WERI-Rb-1 (cell line): ENCODE measurements at regions not wholly inside any gene's neighbourhood (a gene's known extent, or its start where the extent isn't known, plus 50 kb on each side); places are given as distances from the start of the nearest gene placed in this dataset.

Experiments used
- DNase-seq: peaks from one replicate; pipeline ENCODE4 v3.0.0-alpha.2; 2020
- H3K27ac ChIP-seq: fragments of 250-450 bp; sonication (Bioruptor Pico); 2 replicates; pipeline ENCODE4 v1.5.1; 2020; ENCODE audit warnings: mild to moderate bottlenecking, moderate library complexity
- H3K27me3 ChIP-seq: fragments of 250-450 bp; sonication (Bioruptor Pico); 2 replicates; pipeline ENCODE4 v1.5.1; 2021; ENCODE audit warnings: mild to moderate bottlenecking, low read depth, moderate library complexity; ENCODE audit not compliant: insufficient read depth, severe bottlenecking
- H3K36me3 ChIP-seq: fragments of 250-450 bp; sonication (Bioruptor Pico); 2 replicates; pipeline ENCODE4 v1.5.1; 2020; ENCODE audit warnings: mild to moderate bottlenecking, moderate library complexity
- H3K4me3 ChIP-seq: 2 replicates; pipeline ENCODE4 v1.5.1; 2011; ENCODE audit warnings: low read depth, mild to moderate bottlenecking, control low read depth, low read length
- H3K9me3 ChIP-seq: fragments of 250-450 bp; sonication (Bioruptor Pico); 2 replicates; pipeline ENCODE4 v1.5.1; 2021; ENCODE audit warnings: mild to moderate bottlenecking, moderate library complexity; ENCODE audit not compliant: severe bottlenecking
- CTCF ChIP-seq: IDR thresholded peaks from 2 replicates; pipeline ENCODE4 v1.5.1; 2011; ENCODE audit warnings: low read depth, mild to moderate bottlenecking, control low read depth, inconsistent platforms, low read length

GRCh38 chr14:43539210-43539609, 967.9 kb downstream of the FSCB start:
- Histone ChIP-seq H3K27ac (no peak overlapping the region), H3K36me3 (no peaks in the 10 kb centered on the region), H3K9me3 (no peaks in the 10 kb centered on the region), H3K4me3 (no peak overlapping the region), H3K27me3 (peaks cover 55% of the 10 kb centered on the region)
- TF ChIP-seq CTCF, result no peak
- no peak for DNase-seq

GRCh38 chr14:43535231-43535838, 971.7 kb downstream of the FSCB start:
- no peak for DNase-seq
- Histone ChIP-seq H3K27me3 (peaks cover 54% of the 10 kb centered on the region), H3K27ac (no peak overlapping the region), H3K4me3 (no peak overlapping the region), H3K36me3 (no peaks in the 10 kb centered on the region), H3K9me3 (no peaks in the 10 kb centered on the region)
- no peak for TF ChIP-seq CTCF

GRCh38 chr14:43532825-43533416, 974.2 kb downstream of the FSCB start:
- H3K9me3 ChIP-seq, result no peaks in the 10 kb centered on the region
- TF ChIP-seq CTCF, result no peak

GRCh38 chr14:43528321-43528720, 978.8 kb downstream of the FSCB start:
- Histone ChIP-seq H3K9me3 (no peaks in the 10 kb centered on the region), H3K36me3 (no peaks in the 10 kb centered on the region), H3K27me3 (peaks cover 26% of the 10 kb centered on the region), H3K27ac (no peak overlapping the region), H3K4me3 (no peak overlapping the region)
- TF ChIP-seq CTCF, result no peak
- DNase-seq, result no peak

More at GRCh38 chr14:43532825-43533416, 974.2 kb downstream of the FSCB start:
- no peak for DNase-seq
- no peak overlapping the region for H3K27ac ChIP-seq
- H3K36me3 ChIP-seq, result no peaks in the 10 kb centered on the region
- peaks cover 38% of the 10 kb centered on the region for H3K27me3 ChIP-seq
- H3K4me3 ChIP-seq, result no peak overlapping the region

GRCh38 chr14:43525658-43526057, 981.4 kb downstream of the FSCB start:
- Histone ChIP-seq H3K36me3 (no peaks in the 10 kb centered on the region), H3K27me3 (peaks cover 22% of the 10 kb centered on the region), H3K4me3 (no peak overlapping the region), H3K9me3 (no peaks in the 10 kb centered on the region), H3K27ac (no peak overlapping the region)
- no peak for TF ChIP-seq CTCF
- no peak for DNase-seq

GRCh38 chr14:43522901-43523300, 984.2 kb downstream of the FSCB start:
- H3K27me3 ChIP-seq, result peaks cover 23% of the 10 kb centered on the region
- no peak for DNase-seq

More at GRCh38 chr14:43522901-43523300, 984.2 kb downstream of the FSCB start:
- H3K4me3 ChIP-seq, result no peak overlapping the region
- H3K36me3 ChIP-seq, result no peaks in the 10 kb centered on the region
- no peaks in the 10 kb centered on the region for H3K9me3 ChIP-seq
- H3K27ac ChIP-seq, result no peak overlapping the region
- TF ChIP-seq CTCF, result no peak
